Keratinocyte (primary cell): ENCODE measurements at regions not wholly inside any gene's neighbourhood (a gene's known extent, or its start where the extent isn't known, plus 50 kb on each side); places are given as distances from the start of the nearest gene placed in this dataset.

Experiments
- DNase-seq: peaks from one replicate; pipeline ENCODE4 v3.0.0-alpha.2; 2011; ENCODE audit warnings: low read depth, missing footprints, low spot score
- FAIRE-seq: peaks from 2 replicates; lab custom pipeline; 2011; peaks lifted over from hg19 to GRCh38; lab: Jason Lieb, UNC
- H2AFZ ChIP-seq: 2 replicates; pipeline ENCODE4 v1.6.0; 2012; ENCODE audit warnings: low read length, control low read depth, inconsistent platforms; ENCODE audit not compliant: control insufficient read depth
- H3K27ac ChIP-seq: 2 replicates; pipeline ENCODE4 v1.5.1; 2011; ENCODE audit warnings: low read length; ENCODE audit not compliant: control insufficient read depth, insufficient read depth
- H3K27me3 ChIP-seq: 3 replicates; pipeline ENCODE4 v1.6.0; 2011; ENCODE audit warnings: low read length; ENCODE audit not compliant: control insufficient read depth, insufficient read depth; ENCODE audit errors: extremely low read depth
- H3K36me3 ChIP-seq, 2 experiments: 2 replicates in 1 of 2; 3 replicates in 1 of 2; pipeline ENCODE4 v1.5.1; 2011; ENCODE audit warnings: low read length in 2 of 2, mild to moderate bottlenecking in 1 of 2; ENCODE audit not compliant: control insufficient read depth in 2 of 2, insufficient read depth in 2 of 2; ENCODE audit errors: extremely low read depth in 1 of 2
- H3K4me1 ChIP-seq: 3 replicates; pipeline ENCODE4 v1.5.1; 2011; ENCODE audit warnings: low read length; ENCODE audit not compliant: control insufficient read depth, insufficient read depth; ENCODE audit errors: extremely low read depth
- H3K4me2 ChIP-seq: 3 replicates; pipeline ENCODE4 v1.6.0; 2011; ENCODE audit warnings: low read depth, low read length; ENCODE audit not compliant: control insufficient read depth, insufficient read depth; ENCODE audit errors: extremely low read depth
- H3K4me3 ChIP-seq, 3 experiments: fragments of 200-600 bp in 1 of 3; sonication (generic) in 1 of 3; 2 replicates in 2 of 3; 3 replicates in 1 of 3; pipeline ENCODE4 v1.5.1; 2011 to 2016; ENCODE audit warnings: low read length in 3 of 3, mild to moderate bottlenecking in 3 of 3, control low read depth in 2 of 3, inconsistent platforms in 1 of 3, low read depth in 1 of 3, mixed read lengths in 1 of 3, mixed run types in 1 of 3, moderate library complexity in 1 of 3; ENCODE audit not compliant: control insufficient read depth in 2 of 3, insufficient read depth in 2 of 3; ENCODE audit errors: extremely low read depth in 1 of 3
- H3K79me2 ChIP-seq: 2 replicates; pipeline ENCODE4 v1.6.0; 2012; ENCODE audit warnings: low read length; ENCODE audit not compliant: control insufficient read depth, insufficient read depth
- H3K9ac ChIP-seq: 3 replicates; pipeline ENCODE4 v1.6.0; 2011; ENCODE audit warnings: low read length; ENCODE audit not compliant: control insufficient read depth, insufficient read depth; ENCODE audit errors: extremely low read depth
- H3K9me1 ChIP-seq: 3 replicates; pipeline ENCODE4 v1.6.0; 2011; ENCODE audit warnings: low read length; ENCODE audit not compliant: control insufficient read depth, insufficient read depth; ENCODE audit errors: extremely low read depth
- H3K9me3 ChIP-seq: 2 replicates; pipeline ENCODE4 v1.5.1; 2012; ENCODE audit warnings: low read depth, low read length; ENCODE audit not compliant: control insufficient read depth
- H4K20me1 ChIP-seq: 3 replicates; pipeline ENCODE4 v1.6.0; 2011; ENCODE audit warnings: low read length; ENCODE audit not compliant: control insufficient read depth, insufficient read depth; ENCODE audit errors: extremely low read depth
- CTCF ChIP-seq, 3 experiments: IDR thresholded peaks in 1 of 3; conservative IDR thresholded peaks in 1 of 3; optimal IDR thresholded peaks in 1 of 3; 2 replicates in 2 of 3; 3 replicates in 1 of 3; pipeline versions ENCODE3 to v1.5.1; 2011; ENCODE audit warnings: low read length in 3 of 3, mild to moderate bottlenecking in 3 of 3, moderate library complexity in 2 of 3, control low read depth in 1 of 3, inconsistent platforms in 1 of 3; ENCODE audit not compliant: insufficient read depth in 2 of 3; ENCODE audit errors: extremely low read depth in 1 of 3
- EZH2 ChIP-seq: IDR thresholded peaks from one replicate; pipeline ENCODE4 v1.6.1; 2012; ENCODE audit warnings: inconsistent platforms, mild to moderate bottlenecking, low read length, moderate library complexity
- dilution Hi-C: fragments of 300-500 bp; cut with MboI; formaldehyde crosslinking; loops from one replicate; pipeline ENCODE4 v1.7.0; 2020; ENCODE audit warnings: low sequenced_read_pairs; ENCODE audit not compliant: extremely low pct_ligation_motif_present

GRCh38 chr4:180966312-180966711 is 1276.9 kb upstream of the TENM3 start:
- H2AFZ ChIP-seq, result no peak overlapping the region
- H3K4me1 ChIP-seq, result no peaks in the 10 kb centered on the region
- no peak for FAIRE-seq
- dilution Hi-C loops, result no loop called here
- H3K9me3 ChIP-seq, result no peaks in the 10 kb centered on the region
- no peak for DNase-seq
- no peaks in the 10 kb centered on the region for H4K20me1 ChIP-seq
- H3K27ac ChIP-seq, result no peak overlapping the region
- H3K27me3 ChIP-seq, result no peaks in the 10 kb centered on the region
- TF ChIP-seq CTCF (optimal IDR thresholded peaks at IDR 0.05 in 1 of 3, IDR thresholded peaks at IDR 0.05 in 1 of 3, conservative IDR thresholded peaks at IDR 0.05 in 1 of 3; ENCODE audit: extremely low read depth in 1 of 3, insufficient read depth in 2 of 3, low read length in 3 of 3) (no peak), EZH2 (no peak)
- no peaks in the 10 kb centered on the region for H3K79me2 ChIP-seq
- H3K9me1 ChIP-seq, result no peaks in the 10 kb centered on the region
- no peaks in the 10 kb centered on the region for H3K36me3 ChIP-seq
- H3K4me2 ChIP-seq, result no peak overlapping the region
- H3K4me3 ChIP-seq, result no peak overlapping the region
- no peak overlapping the region for H3K9ac ChIP-seq

- Histone ChIP-seq H3K4me3 (no peak overlapping the region), H3K36me3 (no peaks in the 10 kb centered on the region), H4K20me1 (no peaks in the 10 kb centered on the region), H3K4me1 (no peaks in the 10 kb centered on the region), H3K9me1 (no peaks in the 10 kb centered on the region), H3K9me3 (no peaks in the 10 kb centered on the region), H3K9ac (no peak overlapping the region), H2AFZ (no peak overlapping the region), H3K4me2 (no peak overlapping the region), H3K27ac (no peak overlapping the region), H3K79me2 (no peaks in the 10 kb centered on the region), H3K27me3 (no peaks in the 10 kb centered on the region)
- TF ChIP-seq CTCF (optimal IDR thresholded peaks at IDR 0.05 in 1 of 3, IDR thresholded peaks at IDR 0.05 in 1 of 3, conservative IDR thresholded peaks at IDR 0.05 in 1 of 3; ENCODE audit: extremely low read depth in 1 of 3, insufficient read depth in 2 of 3, low read length in 3 of 3) (no peak), EZH2 (no peak)
- FAIRE-seq (no peak), DNase-seq (no peak)
- dilution Hi-C loops, result no loop called here
Measured at GRCh38 chr4:180967936-180968335, 1275.3 kb upstream of the TENM3 start.
